HPDE6-E6E7 (cell line): ENCODE measurements at regions not wholly inside any gene's neighbourhood (a gene's known extent, or its start where the extent isn't known, plus 50 kb on each side); places are given as distances from the start of the nearest gene placed in this dataset.

Experiments
- DNase-seq: peaks from one replicate; pipeline ENCODE4 v3.0.0; 2011; ENCODE audit warnings: missing footprints; ENCODE audit errors: extremely low spot score

GRCh38 chr15:101590785-101591184, 61.4 kb downstream of the TM2D3 start:
- DNase-seq = no peak

- DNase-seq = no peak
These were observed 68.9 kb downstream of the TM2D3 start for GRCh38 chr15:101583284-101583683.

- no peak for DNase-seq
These were observed 71.8 kb downstream of the TM2D3 start for GRCh38 chr15:101580431-101580830.

- peak; percentile 59 for DNase-seq
These were observed 72.5 kb downstream of the TM2D3 start for GRCh38 chr15:101579631-101580163.

- DNase-seq = no peak
These were observed 73.7 kb downstream of the TM2D3 start for GRCh38 chr15:101578443-101578894.

- DNase-seq = no peak
These were observed 78.2 kb downstream of the TM2D3 start for GRCh38 chr15:101573951-101574350.

- DNase-seq = peak; percentile 44
These were observed 80.7 kb upstream of the PCSK6 start for GRCh38 chr15:101570241-101570640.

- no peak for DNase-seq
These were observed 79.5 kb upstream of the PCSK6 start for GRCh38 chr15:101568821-101569555.

- DNase-seq = no peak
These were observed 78.8 kb upstream of the PCSK6 start for GRCh38 chr15:101568309-101568708.

GRCh38 chr15:101566748-101567488, 77.4 kb upstream of the PCSK6 start:
- DNase-seq = no peak

- DNase-seq = no peak
These were observed 75.9 kb upstream of the PCSK6 start for GRCh38 chr15:101565377-101565776.

- no peak for DNase-seq
These were observed 73.8 kb upstream of the PCSK6 start for GRCh38 chr15:101563176-101563796.

GRCh38 chr15:101562428-101563059, 73.0 kb upstream of the PCSK6 start:
- no peak for DNase-seq

- no peak for DNase-seq
These were observed 72.0 kb upstream of the PCSK6 start for GRCh38 chr15:101561584-101561906.

GRCh38 chr15:101560722-101561583, 71.4 kb upstream of the PCSK6 start:
- DNase-seq = no peak

GRCh38 chr15:101559952-101560351, 70.4 kb upstream of the PCSK6 start:
- DNase-seq = no peak

- no peak for DNase-seq
These were observed 68.9 kb upstream of the PCSK6 start for GRCh38 chr15:101558221-101558941.

GRCh38 chr15:101556273-101556672, 66.8 kb upstream of the PCSK6 start:
- no peak for DNase-seq

- no peak for DNase-seq
These were observed 64.8 kb upstream of the PCSK6 start for GRCh38 chr15:101554115-101554915.
